CD4-positive, alpha-beta T cell treated with Interleukin-6 at 100 ng/mL for 8 hours (primary cell): ENCODE measurements at regions not wholly inside any gene's neighbourhood (a gene's known extent, or its start where the extent isn't known, plus 50 kb on each side); places are given as distances from the start of the nearest gene placed in this dataset.

Experiments
- DNase-seq: peaks from one replicate; pipeline ENCODE4 v3.0.0-alpha.2; 2020; ENCODE audit warnings: mixed read lengths, low spot score

DNA sequence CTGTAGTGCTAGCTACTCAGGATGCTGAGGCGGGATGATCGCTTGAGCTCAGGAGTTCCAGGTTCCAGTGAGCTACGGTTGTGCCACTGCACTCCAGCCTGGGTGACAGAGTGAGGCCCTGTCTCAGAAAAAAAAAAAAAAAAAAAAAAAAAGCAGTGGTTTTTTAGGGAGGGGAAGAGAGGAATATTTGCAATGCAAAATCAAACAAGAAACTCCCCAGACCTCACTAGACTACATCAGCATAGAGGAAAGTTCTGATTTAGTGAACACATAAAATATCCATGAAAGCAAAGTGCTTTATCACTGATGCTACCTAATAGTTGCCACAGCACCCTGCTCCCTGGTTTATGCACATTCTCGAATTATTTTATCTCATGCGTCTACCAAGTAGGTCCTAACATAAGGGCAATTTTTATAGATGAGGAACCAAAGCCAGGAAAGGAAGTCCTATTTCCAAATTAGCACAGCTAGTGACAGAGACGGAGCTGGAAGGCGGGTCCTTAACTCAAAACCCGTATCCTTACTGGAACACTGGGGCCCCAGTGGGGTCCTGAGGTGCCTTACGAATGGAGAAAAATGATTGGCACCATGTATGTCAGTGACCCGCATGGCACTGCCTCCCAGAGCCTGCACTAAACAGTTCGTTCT is 50.7 kb upstream of the GPR157 start:
- no peak for DNase-seq

DNA sequence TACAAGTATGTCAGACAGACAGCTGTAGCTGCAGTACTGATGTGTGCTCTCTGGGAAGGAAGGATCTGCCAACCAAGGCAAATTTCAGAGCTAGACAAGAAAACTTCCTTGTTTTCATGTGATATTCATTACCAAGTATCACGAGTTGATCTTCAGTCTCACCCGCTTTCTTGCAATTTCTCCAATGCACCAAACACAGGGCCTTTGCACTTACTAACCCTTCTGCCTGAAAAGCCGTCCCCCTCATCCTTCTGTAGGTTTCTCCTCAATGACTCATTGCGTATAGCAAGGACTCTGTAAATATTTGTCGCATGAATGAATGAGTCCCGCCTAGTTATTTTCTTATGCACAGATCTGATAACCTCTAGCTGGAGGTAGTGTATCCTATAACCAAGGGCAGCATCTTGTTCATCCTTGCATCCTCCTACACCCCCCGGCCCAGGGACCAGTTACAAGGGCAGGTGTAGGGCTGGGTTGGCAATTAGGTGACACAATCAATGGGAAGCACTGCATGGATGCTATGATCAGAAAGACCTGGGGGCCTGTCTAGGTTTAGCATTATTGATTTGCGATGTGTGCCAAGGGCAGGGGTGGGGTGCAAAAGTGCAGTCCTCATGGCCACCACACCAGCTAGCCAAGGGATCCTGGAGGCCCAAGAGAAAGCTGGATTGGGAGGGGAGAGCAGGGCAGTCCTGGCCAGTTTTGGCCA is 51.4 kb upstream of the GPR157 start:
- DNase-seq = no peak

DNA sequence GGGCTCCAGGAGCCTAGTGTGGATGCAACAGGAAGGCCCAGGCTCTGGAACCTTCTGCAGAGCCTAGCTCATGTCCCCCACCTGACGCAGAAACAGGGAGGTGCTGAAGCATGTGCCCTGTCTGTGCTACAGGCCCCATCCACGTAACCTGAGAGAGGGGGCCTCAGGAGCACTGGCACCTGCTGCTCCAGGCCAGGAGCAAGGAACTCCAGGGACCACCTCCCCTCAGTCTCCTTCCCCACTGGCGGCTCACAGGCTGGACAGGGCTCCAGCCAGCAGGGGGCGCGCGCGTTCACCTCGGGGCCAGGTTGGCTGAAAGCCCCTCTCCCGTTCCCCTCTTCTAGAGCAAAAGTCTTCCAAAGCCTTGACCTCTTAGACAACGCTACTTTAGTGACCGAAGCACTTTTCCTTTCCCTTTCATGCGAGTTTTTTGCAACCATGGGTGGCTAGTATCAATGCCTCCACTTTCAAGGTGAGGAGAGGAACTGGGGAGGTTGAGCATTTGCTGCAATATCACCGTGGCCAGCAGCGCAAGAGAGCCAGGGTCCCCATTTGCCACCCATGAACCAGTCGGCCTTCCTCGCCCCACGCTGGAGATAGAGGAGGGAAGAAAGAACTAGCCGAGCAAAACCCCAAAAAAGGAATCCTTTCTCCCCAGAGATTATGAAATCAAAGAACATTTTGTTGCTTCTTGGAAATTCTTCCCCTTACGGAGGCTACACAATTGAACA is 52.4 kb upstream of the GPR157 start:
- peak; percentile 56 for DNase-seq

DNA sequence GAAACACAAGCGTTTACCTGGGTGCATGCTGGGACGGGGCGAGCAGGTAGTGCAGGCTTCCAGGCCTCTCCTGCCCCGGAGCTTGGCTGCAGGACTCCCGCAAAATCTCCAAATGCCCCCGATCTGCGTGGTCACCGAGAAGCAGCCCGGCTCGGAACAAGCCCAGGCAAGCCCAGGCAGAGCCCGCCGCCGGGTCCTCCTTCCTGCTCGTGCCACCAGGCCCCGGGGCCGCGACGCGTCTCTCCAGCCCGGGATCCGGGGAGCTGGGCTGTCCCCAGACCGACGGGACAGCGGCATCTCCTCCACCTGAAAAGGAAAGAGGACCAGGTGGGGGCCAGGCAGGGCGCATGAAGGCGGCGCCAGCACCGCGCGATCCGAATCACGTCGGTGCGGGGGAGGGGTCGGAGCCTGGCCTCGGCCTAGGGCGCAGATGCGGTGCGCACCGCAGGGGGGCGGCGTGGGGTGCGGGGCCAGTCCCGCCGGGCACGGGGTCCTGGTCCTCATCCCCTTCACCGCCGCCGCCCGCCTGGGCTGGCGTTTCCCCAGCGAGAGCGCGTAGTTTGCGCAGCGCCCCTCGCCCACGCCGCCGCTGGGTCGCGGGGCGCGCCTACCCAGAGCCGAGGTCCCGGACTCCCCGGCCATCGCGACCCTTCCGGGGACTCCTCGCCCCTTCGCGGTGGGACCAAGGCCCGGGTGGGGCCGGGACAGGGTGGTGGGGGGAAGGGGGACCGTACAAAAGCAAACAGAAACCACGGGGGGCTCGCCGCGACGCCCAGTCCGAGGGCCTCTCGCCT is 52.4 kb upstream of the H6PD start:
- no peak for DNase-seq

DNA sequence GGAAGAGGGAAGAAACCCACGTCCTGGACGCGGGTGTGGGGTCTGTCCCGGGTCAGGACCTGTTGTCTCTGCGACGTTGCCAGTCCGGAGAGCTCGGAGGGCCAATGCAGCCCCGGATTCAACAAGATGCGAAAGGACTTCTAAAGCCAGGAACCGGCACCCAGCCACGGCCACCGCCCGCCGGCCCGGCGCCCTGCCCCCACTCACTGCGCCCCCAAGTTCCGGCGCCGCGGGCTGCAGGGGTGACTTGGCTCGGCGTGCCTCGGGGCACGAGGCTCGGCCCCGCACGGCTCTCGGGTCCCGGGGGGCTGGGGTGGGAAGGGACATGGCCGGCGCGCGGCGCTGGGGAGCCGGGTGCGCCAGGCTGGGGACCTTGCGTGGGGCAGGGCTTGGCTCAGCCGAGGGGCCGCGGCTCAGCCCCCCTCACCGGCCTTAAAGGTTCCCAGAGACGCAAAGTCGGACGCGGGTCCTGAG is 51.8 kb upstream of the H6PD start:
- no peak for DNase-seq

DNA sequence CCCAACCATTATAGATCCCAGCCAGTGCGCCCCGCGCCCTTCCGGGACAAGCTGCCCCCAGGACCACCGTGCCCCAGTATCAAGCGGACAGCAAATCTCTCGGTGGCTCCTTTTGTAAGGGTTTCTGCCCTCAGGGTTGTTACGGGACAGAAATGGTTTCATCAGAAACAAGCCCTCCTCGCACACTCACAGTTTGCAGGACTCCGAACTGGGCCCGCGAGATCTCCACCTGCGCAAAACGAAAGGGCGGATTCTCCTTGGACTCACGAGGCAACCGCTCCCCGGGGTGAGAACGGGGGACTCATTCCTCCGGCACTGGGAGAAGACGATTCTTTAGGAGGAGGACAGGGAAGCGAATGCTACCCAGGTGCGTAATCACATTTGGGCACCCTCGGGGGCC is 51.1 kb upstream of the H6PD start:
- DNase-seq = no peak

DNA sequence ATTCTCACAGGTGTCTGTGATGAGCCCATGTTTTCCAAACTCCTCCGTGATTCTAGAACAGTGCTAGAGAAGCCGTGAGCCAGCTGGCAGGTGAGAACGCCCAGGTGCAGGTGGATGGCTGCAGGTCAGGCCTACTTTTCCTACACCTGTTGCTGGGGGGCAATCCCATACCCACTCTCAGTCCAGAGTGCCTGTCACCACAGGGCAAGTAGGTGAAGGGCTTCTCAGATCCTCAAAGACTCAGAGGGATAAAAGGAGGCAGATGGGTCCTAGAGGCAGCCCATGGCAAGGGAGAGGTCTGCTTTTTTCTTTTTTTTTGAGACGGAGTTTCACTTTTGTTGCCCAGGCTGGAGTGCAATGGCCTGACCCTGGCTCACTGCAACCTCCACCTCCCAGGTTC is 50.7 kb upstream of the H6PD start:
- no peak for DNase-seq

DNA sequence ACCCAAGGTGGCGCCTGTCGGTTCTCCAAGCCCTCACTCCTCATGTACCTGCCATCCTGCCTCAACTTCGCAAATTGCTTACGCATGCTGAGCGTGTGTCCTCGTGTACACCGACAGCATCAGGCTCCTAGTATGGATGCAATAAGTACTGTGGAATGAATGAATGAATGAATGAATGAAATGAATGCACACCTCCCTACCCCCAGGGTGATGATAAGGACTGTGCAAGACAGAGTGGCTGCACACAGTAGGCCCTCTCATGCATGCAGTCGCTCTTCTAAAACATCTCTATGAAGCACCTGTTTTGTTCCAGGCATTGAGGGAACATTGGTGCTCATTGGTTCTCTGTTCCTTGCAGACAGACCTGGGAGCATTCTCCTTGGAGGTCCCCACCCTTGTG is 49.8 kb upstream of the H6PD start:
- no peak for DNase-seq
